ENCODE measurements at regions not wholly inside any gene's neighbourhood (a gene's known extent, or its start where the extent isn't known, plus 50 kb on each side); places are given as distances from the start of the nearest gene placed in this dataset.
"Not testable (repeated sequence)": the region's sequence is repeated elsewhere in the genome, so short reads cannot be mapped to it uniquely, and the experiment has no call there.

DNA sequence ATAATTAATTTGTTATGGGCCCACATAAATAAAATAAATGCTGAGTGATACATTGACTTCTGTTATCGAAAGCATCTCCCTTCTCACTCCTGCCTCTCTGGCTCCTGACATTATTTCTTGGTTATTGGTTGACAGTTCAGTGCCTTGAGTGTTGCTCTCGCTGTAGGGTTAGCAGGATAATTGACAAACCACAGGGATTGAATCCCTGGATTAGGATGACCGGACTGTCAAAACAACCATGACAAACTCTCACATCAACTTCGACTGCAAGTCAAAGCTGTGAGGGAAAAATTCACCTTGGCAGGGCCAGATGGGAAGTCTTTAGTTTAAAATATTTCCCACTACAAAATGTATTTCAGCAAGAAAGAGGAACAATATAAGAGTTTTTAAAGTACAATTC, 245.4 kb upstream of the TFAP2D start:
- DNase-seq (ENCODE audit: low read depth), result no peak

DNA sequence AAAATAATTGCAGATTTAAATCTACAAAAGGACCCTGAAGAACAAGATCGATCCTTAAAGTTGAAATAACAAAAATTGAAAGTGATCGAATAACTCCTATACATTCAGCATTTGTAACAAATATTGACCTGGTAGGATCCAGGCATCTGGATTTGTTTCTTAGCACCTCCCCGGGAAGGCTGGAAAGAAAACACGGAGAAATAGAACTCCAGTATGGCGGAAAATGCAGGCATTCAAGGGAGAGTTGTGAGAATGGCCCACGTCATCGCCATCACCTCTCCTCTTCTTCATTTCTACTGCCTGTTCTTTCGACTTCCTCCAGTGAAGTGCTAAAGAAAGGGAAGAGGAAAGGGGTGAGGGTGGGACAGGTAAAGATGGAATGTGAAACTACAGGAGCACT, 242.3 kb upstream of the TFAP2D start:
- no peak for DNase-seq (ENCODE audit: low read depth)

DNA sequence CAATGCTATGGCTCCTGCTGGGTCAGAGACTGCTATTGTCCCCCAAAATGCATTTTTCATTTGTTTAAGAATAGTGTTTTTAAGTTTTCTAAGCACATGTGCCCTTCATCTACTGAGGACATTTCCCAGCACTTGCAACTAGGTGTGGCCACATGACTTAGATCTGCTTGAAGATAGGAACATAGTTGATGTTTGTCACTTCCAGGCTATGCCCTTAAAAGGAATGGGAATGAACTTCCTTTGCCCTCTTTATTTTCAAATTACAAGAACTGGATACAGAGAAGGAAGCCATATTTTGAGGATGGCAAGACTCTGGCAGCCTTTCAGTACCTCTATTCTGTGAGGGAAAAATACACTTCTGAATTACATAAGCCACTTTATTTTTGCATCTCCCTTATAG, 203.0 kb upstream of the TFAP2D start:
- DNase-seq (ENCODE audit: low read depth), result no peak

DNA sequence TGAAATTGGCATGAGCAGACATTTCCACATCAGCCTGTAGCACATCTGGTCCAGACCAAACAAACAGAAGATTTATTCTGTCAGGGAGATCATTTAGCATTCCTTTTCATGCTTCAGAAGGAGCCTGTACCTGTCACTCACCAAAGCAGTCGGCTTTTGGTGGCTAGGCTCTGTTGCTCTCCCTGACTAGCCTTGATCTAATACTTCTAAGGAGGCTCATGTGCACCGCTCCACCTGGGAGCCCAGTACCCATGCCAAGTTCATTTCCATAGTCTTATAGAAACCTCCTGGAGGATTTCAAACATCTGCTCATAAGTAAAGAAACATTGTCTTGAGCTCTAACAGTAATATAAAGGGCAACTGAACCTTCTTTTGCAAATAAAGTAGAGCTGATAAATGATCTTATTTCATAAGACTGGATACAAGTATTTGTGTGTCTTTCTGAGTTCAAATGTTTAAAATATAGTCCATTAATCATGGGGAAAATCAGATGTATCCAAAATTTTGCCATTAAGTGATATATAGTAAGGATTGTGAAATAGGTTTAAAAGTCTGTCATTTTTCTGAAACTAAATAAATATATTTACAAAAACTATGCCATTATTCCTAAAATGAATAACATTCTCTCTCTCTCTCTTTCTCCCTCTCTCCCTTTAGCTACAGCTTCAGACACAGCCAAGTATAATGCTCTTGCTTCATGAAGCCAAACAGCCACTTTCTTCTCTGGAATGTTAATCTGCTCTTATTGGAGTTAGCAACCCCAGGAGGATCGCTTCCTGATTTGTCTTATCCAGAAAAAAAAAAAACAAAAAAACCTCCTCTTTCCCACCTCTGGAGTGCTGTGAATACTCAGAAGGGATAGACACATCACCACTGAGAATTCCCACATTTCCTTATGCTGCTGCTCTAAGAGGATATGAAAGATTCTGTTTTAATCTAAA, 192.7 kb upstream of the TFAP2D start:
- no peak for DNase-seq (ENCODE audit: low read depth)

DNA sequence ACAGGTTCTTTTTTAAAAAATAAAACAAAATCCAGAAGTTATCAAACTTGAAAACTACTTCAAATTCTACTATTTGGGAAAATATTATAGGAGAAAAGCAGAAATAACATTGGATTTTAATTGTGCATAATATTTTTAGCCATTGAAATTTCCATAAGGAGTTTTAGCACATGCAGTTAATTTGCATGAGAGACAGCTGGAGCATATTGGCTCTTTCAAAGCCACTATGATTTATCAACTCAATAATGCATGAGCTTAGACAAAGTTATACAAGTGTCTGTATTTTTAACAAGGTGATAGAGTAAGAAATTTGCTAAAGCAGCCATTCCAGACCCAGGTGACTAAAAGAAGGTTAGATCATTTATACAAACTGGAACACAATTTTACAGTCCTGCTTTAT, 189.0 kb upstream of the TFAP2D start:
- DNase-seq (ENCODE audit: low read depth), result no peak

DNA sequence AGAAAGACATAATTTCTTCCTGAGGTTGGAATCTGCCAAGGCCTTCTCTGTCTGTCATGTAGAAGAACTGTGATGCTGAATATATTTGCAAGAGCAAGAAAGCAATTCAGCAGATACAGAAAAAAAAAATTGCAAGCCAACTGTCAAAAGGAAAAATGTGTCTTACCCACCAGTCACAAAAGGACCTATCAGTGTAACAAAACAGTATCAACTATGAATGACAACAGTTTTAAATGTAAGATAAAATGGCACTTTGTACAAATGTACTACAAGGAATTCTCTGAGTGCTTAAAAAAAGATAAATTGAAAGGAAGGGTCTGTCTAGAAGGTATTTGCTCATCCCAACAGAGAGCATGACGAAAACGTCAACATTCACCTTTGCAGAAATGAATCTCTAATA, 185.3 kb upstream of the TFAP2D start:
- DNase-seq (ENCODE audit: low read depth), result no peak

DNA sequence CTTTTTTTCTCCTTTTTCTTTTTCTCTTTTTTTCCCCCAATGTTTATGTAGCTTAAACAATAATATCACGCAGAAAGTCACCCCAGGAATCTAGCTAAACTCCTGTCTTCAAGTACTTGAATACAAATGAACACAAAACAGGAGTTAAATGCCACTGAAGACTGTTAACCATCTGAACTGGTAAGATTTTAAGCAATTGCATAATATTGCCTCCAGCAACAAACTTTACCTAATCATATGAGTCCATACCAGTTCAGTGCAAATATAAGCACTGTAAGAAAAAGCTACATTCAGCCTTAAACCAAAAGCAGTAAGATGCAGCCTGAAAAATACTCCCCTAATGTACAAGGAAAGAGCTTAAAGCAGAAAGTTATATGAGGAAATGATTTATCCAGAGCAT, 173.9 kb upstream of the TFAP2D start:
- DNase-seq (ENCODE audit: low read depth), result no peak

DNA sequence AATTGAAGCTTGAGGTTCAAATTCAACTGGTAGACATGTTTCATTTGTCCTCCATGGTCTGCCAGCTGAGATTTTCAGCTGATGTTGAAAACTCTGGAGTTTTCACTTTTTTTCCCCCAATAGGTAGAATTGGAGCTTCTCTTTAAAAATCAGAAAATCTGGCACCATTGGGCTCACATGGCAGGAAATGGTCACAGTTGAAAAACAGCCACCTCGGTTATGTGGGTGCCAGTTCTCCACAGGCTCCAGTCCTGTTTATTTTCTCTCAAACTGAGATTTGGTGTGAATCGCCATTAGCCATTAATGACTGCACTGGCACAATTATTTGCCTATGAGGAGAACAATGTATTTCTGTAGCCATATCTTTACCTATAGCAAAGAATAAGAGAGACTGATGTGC, 171.4 kb upstream of the TFAP2D start:
- DNase-seq (ENCODE audit: low read depth), result no peak

DNA sequence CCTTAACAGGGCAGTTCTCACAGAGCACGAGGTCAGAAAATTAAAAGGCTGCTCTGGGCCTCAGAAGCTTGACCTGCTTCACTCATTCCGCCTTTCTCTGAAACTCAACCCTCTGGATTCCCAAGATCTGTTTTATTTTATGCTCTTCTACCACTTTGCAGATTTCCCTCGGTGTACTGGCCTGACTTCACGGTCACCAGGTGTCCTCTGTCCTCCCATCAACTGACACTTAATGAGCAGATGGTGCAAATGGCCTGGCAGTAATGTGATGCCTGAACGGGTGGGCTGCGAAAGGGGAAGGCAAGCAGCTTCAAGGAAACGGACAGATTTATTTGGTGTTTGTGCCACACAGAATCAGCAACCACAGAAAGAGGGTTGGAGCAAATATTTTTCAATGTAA, 169.7 kb upstream of the TFAP2D start:
- DNase-seq (ENCODE audit: low read depth), result no peak

DNA sequence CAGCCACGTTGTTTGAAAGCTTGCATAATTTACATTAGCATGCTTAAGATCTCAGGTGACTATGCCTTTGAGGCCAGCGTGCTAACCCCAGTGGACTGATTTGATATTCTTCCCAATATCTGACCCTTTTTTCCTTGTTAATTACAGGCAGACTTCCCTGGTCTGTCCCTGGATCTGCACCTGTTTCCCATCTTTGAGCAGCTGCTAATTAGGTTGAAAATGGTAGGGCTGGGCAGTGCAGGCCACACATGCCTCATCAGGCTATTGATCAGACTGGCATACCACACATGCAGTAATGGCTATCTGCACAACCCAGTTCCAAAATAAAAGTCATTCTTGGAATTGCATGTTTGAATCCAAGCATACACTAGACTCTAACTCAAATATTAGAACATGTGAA, 164.3 kb upstream of the TFAP2D start:
- no peak for DNase-seq (ENCODE audit: low read depth)

DNA sequence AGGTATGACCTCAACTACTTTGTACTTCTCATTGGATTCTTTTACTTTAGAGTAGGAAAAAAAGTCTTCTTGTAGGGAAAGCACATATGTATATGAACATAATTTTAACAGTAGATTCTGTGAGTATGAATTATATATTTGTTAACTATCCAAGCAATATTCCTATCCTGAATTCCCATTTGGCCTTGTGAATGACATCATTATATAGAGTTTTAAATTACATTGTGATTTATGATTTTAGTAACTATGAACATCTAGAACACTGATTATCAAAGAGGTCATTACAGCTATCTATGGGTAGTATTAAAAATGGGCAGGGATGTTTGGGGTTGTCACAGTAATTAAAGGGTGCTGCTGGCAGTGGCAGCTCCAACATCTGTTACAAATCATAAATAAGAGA, 163.9 kb upstream of the TFAP2D start:
- no peak for DNase-seq (ENCODE audit: low read depth)

DNA sequence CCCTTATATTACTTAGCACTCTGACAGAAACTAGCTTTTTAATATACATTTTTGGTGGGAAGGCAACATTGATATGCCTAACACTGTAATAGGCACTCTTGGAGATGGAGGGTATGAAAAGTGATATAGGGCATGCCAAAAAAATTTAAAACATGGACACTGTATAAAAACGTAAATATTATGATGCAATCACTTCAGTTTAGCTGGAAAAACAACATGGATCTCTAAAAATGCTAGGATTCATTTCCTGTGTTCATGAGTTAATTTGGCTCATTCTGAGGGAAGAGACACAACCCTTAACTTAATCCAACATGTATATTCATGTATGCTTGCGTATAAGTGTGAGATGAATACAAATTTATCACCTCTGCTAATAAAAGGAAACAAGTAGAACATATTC, 157.3 kb upstream of the TFAP2D start:
- DNase-seq (ENCODE audit: low read depth), result no peak

DNA sequence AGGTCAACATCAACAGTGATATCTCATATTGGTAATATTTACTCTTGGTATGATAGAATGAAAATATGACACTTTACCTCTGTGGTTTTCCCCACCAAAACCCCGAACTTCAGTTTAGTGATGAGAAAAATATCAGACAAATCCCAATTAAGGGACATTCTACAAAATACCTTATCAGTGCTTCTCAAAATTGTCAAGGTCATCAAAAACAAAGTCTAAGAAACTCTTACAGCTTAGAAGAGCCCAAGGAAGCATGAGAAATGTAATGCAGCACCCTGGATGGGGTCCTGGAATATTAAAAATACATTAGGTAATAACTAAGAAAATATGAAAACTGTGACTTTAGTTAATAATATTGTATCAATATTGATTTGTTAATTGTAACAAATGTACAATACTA, 148.3 kb upstream of the TFAP2D start:
- no peak for DNase-seq (ENCODE audit: low read depth)

DNA sequence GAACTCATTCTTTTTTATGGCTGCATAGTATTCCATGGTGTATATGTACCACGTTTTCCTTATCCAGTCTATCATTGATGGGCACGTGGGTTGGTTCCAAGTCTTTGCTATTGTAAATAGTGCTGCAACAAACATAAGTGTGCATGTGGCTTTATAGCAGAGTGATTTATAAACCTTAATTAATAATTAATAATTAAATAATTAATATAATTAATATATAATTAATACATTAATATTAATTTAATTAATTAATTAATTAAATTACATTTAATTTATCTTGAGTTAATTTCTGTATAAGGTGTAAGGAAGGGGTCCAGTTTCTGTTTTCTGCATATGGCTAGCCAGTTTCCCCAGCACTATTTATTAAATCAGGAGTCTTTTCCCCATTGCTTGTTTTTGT, 142.1 kb upstream of the TFAP2D start:
- DNase-seq (ENCODE audit: low read depth), result not testable (repeated sequence)

DNA sequence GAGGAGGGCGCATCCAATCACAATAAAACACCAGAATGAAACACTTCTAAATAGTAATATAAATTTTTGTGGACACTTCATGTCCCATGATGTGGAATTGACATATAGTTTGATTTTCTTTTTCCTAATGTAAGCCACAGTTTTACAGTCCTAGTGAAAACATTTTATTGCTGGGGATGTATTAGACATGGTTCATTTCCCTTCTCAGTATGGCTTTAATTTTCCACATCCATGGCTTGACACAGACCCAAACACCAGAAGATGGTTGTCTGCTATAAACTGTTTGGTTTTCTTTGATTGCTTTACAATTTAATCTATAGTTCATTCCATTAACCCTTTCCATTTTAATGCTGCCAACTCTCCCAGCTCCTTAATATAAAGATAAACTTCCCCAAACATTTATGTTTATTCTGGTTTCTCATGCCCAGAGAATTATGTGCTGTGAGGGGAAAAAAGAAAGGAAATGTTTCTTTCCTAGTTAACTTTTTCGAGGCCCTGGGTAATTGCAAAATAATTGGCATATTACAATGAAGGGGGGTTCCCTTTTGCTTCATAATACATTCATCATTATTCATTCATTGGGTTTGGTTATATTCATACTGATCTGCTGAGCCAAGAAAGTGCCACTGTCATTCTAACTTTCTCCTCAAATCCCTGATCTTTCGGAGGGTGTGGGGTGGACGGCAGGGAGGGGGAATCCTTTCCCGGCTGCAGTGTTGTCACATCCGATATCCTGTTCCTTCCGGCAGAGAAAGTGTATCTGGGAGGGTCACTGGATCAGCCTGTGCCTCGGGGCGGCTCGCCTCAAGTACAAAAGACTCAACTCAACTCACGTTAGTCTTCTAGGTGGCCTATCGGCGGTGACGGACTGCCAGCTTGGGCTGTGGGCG, 127.6 kb upstream of the TFAP2D start:
- DNase-seq (ENCODE audit: low read depth), result no peak

DNA sequence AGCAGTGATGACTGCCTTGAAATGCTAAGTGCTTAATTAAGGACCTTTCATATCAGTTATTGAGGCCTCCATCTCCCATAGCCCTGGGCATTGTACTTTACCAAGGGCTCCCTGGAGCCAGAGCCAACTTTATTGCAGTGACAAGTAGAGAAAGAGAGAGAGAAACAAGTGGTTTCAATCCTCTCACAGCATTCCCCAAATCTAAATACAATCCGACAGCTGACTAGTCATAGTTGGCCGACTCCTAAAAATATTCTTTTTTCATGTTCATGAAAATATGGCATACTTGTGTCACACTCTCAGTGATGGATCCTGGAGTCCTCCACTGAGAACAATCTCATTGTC, 127.0 kb upstream of the TFAP2D start:
- DNase-seq (ENCODE audit: low read depth), result no peak

DNA sequence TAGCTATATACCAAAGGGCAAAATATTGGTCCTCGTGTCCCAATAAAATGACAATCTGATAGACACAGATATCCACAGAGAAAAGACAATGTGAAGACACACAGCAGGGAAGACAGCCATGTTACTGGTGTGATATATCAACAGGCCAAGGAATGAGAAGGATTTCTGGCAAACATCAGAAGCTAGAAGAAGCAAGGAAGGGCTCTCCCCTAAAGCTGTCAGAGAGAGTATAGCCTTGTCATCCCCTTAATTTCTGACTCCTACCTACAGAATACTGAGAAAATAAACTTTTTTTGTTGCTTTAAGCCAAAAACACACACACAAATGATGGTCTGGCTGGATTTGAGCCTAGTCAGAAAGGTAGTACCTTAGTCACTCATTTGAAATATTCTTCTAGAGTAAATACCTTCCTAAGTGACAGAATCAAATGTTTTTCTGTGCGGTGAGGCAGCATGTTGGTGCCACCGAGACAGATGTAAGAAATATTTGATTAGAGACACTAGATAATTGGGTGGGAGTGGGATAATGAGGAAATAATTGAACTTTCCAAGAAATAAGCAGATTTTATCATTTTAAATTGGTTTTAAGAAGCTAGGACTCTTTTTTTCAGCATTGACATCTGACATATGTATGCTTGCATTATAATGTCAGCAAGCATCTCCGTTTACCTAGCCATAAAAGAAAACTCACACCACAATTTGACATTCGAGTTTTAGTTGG, 123.4 kb upstream of the TFAP2D start:
- DNase-seq (ENCODE audit: low read depth), result no peak

DNA sequence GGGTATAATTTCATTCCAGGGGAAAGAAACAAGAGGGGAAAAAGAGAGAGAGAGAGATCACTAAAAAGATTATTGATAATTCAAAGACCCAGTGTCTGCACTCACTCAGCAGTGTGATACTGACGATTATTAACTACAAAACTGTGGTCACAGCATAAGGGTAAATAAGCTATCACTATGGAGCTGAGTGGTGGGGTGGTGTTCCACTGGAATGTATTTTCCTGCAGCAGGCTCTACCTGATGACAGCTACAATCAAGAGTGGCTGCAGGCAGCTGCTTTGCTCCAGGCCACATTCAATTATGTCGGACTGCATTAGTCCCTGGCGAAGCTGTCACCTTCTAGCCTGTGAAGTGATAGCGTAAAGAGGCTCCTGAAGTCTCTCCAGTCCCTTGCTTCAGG, 122.2 kb upstream of the TFAP2D start:
- DNase-seq (ENCODE audit: low read depth), result no peak

DNA sequence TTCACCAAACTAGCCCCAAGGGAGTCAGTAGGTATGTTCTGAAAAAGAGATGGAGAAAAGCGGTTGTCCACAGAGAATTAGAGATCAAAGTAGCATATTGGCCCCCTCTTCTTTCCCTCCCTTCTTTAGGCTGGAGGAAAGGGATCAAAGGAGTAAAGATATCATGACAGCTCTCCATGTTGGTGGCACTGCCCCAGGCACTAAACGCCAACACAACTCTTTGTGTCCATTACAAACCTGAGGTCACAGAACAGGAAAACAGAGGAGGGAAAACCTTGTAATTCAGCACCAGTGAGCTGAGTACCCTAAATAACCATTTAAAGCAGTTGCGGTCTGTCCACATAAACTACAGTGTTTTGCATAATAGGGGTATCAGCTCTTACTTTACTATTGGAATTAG, 113.0 kb upstream of the TFAP2D start:
- no peak for DNase-seq (ENCODE audit: low read depth)

DNA sequence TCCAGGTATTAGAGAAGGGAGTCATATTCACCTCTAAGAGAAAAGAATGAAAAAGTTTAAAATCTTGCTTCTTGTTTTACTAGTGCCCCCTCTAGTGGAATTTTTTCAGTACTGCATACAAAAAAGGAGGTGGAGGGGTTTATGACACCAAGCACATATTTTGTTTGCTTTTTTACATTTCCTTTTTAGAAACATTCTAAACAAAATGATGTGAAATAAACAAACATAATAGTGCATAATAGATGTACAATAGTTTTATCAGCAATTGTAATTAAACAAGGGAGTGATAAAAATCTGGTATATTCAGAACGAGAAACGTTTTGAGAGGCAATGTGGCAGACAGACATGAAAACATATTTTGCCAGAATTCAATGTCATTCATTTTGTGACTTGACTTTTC, 111.0 kb upstream of the TFAP2D start:
- DNase-seq (ENCODE audit: low read depth), result peak; percentile 11

DNA sequence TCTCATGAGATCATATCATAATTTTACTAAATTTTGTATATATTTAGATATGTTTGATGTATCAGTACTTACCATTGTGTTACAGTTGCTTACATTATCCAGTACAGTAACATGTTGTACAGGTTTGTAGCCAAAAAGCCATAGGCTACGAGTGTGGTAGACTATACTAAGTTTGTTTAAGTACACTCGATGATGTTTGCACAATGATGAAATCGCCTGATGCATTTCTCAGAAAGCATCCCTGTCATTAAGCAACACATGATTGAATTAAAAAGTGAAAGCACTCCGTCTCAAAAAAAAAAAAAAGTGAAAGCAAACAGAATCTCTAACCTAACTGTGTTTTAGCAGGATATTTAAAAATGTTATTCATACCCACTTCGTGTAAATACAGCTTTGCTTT, 104.9 kb upstream of the TFAP2D start:
- DNase-seq (ENCODE audit: low read depth), result no peak

DNA sequence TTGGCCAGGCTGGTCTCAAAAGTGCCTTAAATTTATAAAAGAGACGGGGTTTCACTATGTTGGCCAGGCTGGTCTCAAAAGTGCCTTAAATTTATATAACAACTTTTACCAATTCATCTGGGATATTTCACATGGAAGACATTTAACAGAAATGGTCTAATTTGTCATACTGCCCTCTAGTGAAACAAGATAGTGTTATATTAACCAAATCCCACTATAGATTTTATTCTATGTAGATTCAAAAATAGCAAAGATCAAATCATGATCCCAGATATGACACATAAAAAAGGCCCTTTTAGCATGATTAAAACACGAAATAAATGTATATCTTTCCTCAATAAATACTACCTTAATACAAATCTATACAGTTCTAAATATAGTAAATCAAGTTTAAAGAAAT, 102.8 kb upstream of the TFAP2D start:
- no peak for DNase-seq (ENCODE audit: low read depth)

DNA sequence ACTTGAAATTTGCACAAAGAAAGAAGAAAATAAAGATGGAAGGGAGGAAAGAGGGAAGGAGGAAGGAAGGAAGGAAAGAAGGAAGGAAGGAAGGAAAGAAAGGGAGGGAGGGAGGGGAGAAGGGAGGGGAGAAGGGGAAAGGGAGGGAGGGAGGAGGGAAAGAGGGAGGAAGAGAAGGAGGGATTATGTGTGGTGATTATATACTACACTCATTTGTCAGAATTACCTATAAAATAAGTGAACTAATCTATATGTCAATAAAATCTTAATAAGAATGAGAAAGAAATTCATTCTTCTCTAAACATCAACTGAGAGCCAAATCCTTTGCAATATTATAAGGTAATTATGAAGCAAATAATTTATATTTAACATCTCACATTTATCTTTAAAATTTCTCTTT, 77.9 kb upstream of the TFAP2D start:
- DNase-seq (ENCODE audit: low read depth), result no peak
